ENCODE measurements at regions not wholly inside any gene's neighbourhood (a gene's known extent, or its start where the extent isn't known, plus 50 kb on each side); places are given as distances from the start of the nearest gene placed in this dataset.

DNA sequence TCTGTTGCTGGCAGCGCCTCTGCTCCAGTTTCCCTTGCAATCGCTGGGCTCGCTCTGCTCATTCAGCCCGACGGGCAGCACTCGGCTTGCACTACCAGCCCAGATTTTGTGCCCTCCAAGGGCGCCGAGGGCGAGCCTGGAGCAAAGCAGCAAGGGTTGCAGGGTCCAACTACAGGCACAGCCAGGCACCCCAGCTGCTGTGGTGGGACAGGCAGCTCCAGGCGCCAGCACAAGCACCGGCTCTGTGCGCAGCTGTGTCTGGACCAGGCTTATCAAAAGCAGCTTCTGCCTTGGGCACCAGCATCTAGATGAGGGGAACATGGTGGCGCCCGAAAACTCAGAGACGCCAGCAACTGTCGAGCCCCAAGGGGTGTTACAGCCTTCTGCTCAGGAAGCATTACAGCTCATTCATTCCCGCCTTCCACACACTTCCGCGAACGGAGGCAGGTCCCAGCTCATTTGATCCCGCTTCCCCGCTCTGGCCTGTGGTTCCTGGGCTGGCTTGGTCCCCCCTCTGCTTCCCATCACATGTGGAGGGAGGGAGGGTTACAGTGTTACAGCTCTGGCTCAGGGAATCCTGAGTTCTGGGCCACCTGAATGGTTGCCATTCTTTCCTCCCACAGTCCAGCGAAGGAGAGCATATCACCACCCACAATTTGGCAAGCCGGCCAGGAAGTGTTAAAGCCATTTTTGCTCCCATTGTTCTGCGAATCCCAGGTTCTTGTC lies 409.9 kb upstream of the ALCAM start:
- intact Hi-C loops (cut with micrococcal nuclease) = no loop called here

DNA sequence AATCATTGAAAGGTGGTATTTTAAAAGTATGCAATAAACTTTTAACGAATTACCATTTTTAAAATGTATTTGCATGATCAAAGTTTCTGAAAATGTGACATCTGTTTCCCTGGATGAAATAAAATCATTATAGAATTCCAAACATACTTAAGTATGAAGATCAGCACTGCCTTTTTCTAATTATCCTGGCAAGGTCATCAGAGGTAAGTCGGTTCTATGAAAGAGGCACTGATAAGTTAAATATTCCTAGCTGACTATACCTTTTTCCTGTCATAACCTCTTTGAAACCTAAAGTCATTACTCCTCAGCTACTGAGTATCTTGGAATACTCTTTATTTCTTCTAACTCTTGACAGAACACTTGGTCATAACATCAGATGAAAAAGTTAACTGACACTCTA lies 406.1 kb upstream of the ALCAM start:
- intact Hi-C loops (cut with micrococcal nuclease) = no loop called here

DNA sequence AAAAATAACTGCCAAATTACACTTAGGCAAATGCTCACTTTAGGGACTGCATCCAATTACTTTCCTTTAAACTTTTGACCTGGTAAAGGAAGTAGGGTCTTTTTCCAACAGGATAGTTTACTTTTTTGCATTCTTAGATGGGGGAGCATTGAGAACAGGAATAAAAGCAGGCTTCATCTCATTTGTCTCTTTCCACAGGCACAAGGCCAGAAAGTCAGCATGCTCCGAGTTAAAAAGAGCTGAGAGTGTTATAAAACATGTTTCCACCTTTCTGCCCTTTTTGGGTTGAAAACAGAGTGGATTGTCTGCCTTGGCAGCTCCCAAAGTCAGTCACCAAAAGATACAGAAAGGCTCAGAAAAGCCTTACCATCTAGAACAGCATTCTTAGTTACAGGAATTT lies 404.9 kb upstream of the ALCAM start:
- intact Hi-C loops (cut with micrococcal nuclease) = no loop called here

- intact Hi-C loops (cut with micrococcal nuclease) = no loop called here
These were observed 392.4 kb upstream of the ALCAM start for GRCh38 chr3:104974316-104974715.

- intact Hi-C loops (cut with micrococcal nuclease) = no loop called here
These were observed 389.0 kb upstream of the ALCAM start for GRCh38 chr3:104977719-104978118.

- intact Hi-C loops (cut with micrococcal nuclease) = no loop called here
These were observed 384.6 kb upstream of the ALCAM start for GRCh38 chr3:104982130-104982529.

DNA sequence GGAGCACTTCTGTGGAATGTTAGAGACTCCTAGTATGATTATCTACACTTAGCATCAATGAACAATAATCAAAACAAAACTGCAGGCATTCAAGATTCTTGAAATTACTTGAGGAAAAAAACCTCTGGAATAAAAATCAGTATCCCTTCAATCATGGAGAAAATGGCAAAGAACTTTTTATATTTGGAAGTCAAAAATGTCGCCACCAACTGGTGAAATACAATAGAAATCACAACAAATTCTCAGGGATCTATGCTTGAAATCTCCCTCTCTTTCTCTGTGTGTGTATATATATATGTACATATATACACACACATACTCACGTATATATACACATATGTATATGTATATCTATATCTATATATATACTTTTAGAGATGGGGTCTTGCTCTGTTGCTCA lies 378.9 kb upstream of the ALCAM start:
- intact Hi-C loops (cut with micrococcal nuclease) = no loop called here

DNA sequence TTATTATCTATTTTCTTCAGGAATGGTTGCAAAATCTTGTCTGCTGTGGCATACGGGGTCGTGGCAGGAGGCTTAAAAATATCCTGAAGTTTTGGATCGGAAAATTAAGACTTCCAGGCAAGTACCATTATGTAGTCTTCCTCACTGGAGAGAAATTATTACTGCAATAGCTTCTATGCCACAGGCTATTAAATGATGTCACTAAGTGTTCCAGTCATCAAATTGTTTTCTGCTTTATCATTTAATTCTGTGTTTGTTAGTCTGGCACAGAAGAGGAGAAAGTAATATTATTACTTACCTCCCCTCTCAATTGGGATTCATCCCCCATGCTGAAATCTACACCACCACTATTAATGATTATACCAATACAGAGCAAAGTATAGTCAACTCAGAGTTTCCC lies 378.2 kb upstream of the ALCAM start:
- intact Hi-C loops (cut with micrococcal nuclease) = no loop called here

DNA sequence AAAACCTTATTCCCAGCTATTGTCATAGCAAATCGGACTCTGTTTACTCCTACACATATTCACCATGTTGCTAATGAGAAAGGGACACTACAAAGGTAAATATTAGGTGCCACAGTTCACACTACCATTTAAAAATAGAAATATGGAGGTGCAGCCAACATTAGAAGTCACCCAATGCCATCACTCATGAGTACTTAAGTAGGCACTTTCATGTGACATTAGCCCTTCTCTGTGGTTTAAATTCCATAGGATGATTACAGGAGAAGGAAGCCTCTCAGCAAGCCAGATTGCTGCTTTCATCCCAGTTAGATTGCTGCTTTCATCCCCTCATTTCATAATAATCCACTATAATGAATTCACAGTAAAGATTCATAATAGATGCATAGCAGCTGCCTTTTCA lies 376.8 kb upstream of the ALCAM start:
- intact Hi-C loops (cut with micrococcal nuclease) = no loop called here

DNA sequence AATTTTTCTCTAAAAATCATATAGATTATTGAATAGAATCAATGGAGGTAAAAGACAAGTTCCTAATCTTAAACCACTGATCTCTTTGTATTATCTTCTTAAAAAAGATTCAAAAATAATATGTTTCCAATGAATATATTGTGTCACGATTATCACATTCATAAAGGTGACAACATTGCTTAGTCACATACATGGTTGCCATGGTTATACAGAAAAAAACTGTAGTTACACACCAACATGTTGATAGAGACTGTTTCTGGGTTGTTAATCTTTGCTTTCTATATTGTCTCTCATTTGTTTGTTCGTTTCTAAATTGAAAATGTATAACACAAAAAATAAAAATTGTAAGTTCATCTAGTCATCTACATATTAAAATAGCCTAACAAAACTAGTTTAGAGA lies 376.0 kb upstream of the ALCAM start:
- intact Hi-C loops (cut with micrococcal nuclease) = no loop called here

DNA sequence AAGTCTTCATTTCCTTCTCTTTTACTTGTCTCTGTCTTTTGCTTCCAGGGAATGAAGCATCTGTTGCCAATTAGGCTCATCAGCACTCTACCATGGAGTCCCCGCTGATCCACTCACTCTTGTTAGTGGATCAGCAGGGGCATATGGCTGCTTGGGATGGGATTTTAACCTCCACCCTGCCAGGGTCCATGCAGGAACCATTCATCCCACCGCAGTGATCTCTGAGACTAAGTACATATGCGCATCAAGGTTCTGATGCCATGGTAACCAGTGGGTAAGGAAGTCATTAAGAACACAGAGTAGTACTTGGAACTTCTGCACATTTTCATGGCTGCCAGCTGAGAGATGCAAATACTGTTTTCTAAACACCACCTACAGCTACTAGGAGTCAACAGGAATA lies 374.0 kb upstream of the ALCAM start:
- intact Hi-C loops (cut with micrococcal nuclease) = no loop called here

GRCh38 chr3:105006164-105006563 lies 360.5 kb upstream of the ALCAM start:
- intact Hi-C loops (cut with micrococcal nuclease) = no loop called here

DNA sequence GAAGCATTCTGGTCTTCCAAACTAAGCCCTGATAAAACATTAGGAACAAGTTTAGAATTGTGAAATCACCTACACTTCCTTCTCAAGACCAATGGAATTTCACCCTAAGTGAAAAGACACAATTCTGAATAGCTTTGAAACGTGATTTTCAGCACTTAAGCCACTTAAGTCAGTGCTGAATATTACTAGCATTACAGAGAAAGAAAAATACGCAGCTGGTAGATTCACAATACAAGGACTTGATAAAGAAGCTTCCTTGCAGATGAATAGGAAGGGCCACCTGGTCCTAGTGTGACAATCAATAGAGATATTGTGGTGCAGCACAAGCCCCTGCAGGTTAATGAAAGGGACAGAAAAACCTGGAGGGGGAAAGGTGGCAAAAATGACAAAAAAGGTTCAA lies 353.1 kb upstream of the ALCAM start:
- intact Hi-C loops (cut with micrococcal nuclease) = no loop called here

DNA sequence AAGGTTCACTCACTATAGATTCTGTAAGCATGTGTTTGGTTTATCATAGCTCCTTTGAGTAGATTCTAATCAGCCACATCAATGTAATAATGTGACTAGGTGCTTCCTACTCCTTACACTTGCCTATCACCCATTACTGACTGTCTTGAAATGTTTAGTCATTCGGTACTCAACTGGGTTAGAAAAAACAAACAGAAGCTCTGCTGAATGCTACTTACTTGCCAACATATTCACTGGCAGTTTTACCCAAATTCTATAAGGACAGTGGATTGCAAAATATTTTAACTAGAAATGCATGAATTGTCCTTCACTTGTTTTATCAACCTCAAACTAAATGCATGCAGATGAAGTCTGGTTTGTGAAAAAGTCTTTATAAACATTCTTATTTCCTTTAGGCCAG lies 352.1 kb upstream of the ALCAM start:
- intact Hi-C loops (cut with micrococcal nuclease) = no loop called here

DNA sequence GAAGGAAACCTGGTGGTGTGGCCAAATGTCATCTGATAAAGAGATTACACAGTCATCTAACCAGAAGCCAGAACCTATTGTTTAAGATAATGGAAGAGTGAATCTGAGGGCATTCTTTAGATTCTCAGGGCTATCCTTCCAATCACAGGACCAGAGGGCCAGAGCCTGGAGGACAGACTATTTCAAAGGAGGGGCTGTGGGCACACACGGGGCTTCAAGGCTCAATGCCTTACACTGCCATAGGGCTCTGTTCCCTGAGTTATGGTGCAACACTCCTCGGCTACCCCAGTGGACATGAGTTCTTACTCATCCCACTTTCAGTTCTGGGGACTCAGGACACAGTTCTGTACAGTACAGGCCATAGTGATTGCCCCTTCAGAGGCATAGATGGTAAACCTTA lies 343.9 kb upstream of the ALCAM start:
- intact Hi-C loops (cut with micrococcal nuclease) = no loop called here

DNA sequence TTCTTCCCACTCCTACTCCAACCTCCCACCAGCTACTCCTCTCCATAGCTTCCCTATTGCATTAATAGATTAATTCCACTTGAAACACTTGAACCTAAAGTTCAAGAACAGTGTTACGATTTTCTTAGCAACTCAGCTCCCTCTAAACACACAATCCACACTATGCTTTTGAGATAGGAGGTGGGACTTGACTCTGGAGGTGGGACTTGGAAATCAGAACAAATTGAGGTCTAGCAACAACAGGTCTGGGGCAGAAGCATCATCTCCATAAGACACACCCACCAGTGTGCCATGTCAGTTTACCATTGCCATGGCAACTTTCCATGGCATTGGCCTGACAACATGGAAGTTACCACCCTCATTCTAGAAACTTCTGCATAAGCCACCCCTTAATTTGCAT lies 336.5 kb upstream of the ALCAM start:
- intact Hi-C loops (cut with micrococcal nuclease) = no loop called here

GRCh38 chr3:105032541-105032940 lies 334.2 kb upstream of the ALCAM start:
- intact Hi-C loops (cut with micrococcal nuclease) = no loop called here

GRCh38 chr3:105033081-105033480 lies 333.6 kb upstream of the ALCAM start:
- intact Hi-C loops (cut with micrococcal nuclease) = no loop called here

DNA sequence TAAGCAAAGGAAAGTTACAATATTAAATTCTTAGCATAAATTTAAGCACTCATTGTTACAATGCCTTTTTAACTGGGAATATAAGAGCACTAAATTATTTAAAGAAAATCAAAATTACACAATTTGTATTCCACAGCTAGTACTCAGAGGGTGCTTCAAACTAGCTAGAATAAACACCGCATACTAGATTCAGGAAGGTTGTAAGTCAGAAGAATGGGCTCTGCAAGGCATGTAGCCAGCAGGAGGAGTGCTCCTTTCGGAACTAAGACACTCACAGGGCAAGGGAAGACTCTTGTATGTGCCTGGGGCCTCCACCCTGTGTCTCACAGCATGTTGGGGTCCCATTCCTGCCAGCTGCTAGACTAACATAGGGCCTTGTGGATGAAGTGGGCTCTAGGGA lies 327.7 kb upstream of the ALCAM start:
- intact Hi-C loops (cut with micrococcal nuclease) = no loop called here

DNA sequence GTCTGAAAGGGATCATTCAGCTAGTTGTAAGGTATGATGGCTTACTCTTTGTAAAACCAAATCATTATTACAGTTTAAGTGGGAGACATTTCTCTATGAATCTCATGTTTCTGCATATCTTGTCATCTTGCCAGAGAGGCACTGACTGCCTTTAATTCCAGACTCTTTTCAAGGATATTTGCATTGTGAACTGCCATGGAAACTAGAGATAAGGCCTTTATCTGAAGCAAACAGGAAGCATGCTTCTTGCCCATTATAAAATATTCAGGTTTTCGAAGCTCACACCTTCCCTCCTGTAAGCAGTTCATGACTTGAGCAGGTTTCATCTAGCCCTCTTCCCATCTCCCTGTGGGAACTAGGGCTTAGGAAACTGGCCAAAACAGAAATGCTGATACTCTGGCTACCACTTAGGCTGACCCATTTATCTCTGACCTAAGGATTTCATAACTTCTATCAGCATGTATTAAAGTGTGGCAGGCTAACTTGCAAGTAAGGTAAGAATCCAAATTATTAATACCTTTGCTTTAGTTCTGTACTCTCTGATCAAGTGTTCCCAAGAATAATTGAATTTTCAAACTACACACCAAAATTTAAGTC lies 326.6 kb upstream of the ALCAM start:
- intact Hi-C loops (cut with micrococcal nuclease) = loop anchor here (10.0 kb wide), 1 partner anchor 475 kb away; no protein-coding TSS in a partner anchor

- intact Hi-C loops (cut with micrococcal nuclease) = loop anchor here (10.0 kb wide), 1 partner anchor 472 kb away; no protein-coding TSS in a partner anchor
These were observed 324.1 kb upstream of the ALCAM start for GRCh38 chr3:105042586-105042985.

DNA sequence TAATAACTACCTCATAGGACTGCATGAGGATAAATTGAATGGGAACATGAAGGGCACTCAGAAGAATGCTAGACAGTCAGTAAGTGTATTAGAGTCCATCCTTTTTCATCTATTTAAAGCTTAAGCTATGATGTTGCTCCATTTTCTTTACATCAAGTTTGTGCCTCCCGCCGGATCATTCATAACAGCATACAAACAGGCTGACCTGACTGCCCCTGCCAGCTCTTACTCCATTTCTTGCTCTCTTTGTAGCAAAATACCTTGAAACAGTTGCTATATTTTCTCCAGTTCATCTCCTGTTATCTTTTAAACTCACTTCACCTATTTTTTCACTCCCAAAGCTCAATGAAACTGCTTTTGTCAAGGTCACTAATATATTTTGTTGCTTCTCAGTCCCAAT lies 315.6 kb upstream of the ALCAM start:
- intact Hi-C loops (cut with micrococcal nuclease) = no loop called here

DNA sequence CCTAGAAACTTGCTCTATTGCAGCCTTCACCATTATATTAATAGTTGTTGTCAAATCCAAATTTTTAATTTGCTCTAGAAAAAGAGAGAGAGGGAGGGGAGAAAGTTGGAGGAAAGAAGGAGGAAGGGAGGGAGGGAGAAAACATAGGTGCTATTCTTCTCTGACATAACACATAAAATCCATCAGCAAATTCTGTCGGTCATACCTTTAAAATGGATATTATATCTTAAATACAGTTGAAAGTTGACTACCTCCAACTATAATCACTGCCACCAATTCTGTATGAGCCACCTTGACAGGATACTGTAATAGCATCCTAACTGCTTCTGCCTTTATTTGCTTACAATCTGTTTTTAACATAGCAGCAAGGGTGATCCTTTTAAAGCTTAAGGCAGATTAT lies 314.7 kb upstream of the ALCAM start:
- intact Hi-C loops (cut with micrococcal nuclease) = no loop called here
